ENCODE measurements at regions not wholly inside any gene's neighbourhood (a gene's known extent, or its start where the extent isn't known, plus 50 kb on each side); places are given as distances from the start of the nearest gene placed in this dataset.
"Not testable (repeated sequence)": the region's sequence is repeated elsewhere in the genome, so short reads cannot be mapped to it uniquely, and the experiment has no call there.

DNA sequence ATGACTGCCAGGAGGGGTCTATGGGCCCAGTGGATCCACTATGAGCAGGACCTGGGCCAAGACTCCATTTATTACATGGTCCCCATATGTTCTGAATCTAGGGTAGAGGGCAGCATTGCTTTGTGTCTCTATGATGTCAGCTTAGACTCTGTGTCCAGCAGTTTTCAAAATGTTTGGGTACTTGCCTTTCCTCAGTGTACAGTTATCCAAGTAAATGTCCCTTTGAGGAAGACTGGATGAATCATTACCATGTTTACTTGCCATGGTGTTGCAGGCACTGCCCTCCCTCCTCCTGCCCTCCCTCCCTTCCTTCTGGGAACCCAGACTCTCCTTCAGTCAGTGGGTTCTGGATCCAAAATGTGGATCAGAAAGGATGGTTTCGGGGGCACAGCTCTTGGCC, 108.6 kb downstream of the NRN1 start:
- no peaks in the 10 kb centered on the region for H3K4me1 ChIP-seq (ENCODE audit: control insufficient read depth, insufficient read depth, low read length, poor library complexity, severe bottlenecking)
- no peak overlapping the region for H3K4me3 ChIP-seq (ENCODE audit: extremely low read depth, insufficient read depth, low read length, poor library complexity, severe bottlenecking)
- no peak overlapping the region for H3K27ac ChIP-seq (ENCODE audit: low read depth, low read length, severe bottlenecking)
- 100% methylated on average over 1 of the region's 1 CpG; no CpG with 5 or more reads in 1 of the 2 experiments for WGBS, 2 experiments (ENCODE audit: insufficient coverage in 2 of 2)
- no peaks in the 10 kb centered on the region for H3K36me3 ChIP-seq (ENCODE audit: control insufficient read depth, insufficient read depth, low read length)
- H3K9me3 ChIP-seq (ENCODE audit: control insufficient read depth, low read length): no peaks in the 10 kb centered on the region

DNA sequence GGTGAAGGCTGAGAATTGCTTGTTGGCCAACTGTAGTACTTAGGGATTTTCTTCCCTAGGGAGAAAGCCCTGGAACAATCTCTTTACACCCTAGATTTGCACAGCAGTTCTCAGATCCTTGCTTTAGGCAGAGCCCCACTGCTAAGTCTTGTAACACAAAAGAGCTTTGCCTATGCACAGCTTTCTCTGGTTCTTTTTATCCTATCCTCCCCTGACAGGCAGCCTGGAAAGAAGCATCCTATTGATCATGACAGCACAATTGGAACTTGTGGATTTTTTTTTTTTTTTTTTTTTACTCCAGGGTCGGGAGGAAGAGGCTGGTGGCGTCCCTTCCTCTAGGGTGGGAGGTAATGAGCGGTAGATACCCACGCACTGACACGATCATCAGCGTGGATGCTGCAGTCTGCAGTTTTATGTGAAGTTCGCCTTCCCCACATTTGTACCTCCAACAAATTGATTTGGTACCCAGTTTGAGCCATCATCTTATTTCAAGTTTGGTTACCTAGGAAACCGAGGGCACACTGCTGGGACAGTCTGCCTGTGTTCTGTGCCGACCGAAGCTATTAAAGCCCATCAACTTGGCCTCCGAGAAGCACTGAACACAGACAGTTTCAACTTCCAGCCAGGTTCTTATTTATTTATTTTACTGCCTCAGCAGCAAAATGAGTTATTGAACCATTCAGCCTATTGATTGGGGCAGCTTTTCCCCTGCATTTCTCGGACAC, 110.1 kb downstream of the NRN1 start:
- Histone ChIP-seq H3K4me1 (ENCODE audit: control insufficient read depth, insufficient read depth, low read length, poor library complexity, severe bottlenecking) (no peaks in the 10 kb centered on the region), H3K4me3 (ENCODE audit: extremely low read depth, insufficient read depth, low read length, poor library complexity, severe bottlenecking) (no peak overlapping the region), H3K27ac (ENCODE audit: low read depth, low read length, severe bottlenecking) (no peak overlapping the region), H3K36me3 (ENCODE audit: control insufficient read depth, insufficient read depth, low read length) (no peaks in the 10 kb centered on the region), H3K9me3 (ENCODE audit: control insufficient read depth, low read length) (peaks cover 6% of the 10 kb centered on the region)
- WGBS, 2 experiments (ENCODE audit: insufficient coverage in 2 of 2): 90 to 93% methylated on average over 5 to 9 of the region's 12 CpGs

DNA sequence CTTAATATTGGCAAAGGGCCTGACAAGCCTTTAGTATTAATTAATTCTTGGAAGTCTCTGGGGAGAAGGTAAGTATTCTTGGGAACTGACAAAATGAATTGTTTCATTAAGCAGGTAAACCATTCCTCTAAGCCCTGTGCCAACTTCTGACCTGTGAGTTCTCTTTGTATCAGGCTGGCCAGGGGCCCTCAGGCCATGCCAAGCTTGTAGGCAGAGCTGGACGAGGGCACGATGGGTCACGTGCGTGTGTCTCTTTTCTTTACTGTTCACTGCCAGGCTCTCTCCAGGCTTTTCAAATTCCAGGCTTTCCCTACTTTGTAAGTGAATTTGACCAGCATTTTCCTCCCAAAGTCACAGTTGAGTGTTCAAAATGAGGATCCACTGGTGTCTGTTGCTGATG, 112.4 kb downstream of the NRN1 start:
- H3K9me3 ChIP-seq (ENCODE audit: control insufficient read depth, low read length): peaks cover 6% of the 10 kb centered on the region
- 84 to 98% methylated on average over 4 of the region's 4 CpGs for WGBS, 2 experiments (ENCODE audit: insufficient coverage in 2 of 2)
- no peak overlapping the region for H3K4me3 ChIP-seq (ENCODE audit: extremely low read depth, insufficient read depth, low read length, poor library complexity, severe bottlenecking)
- no peak overlapping the region for H3K27ac ChIP-seq (ENCODE audit: low read depth, low read length, severe bottlenecking)
- H3K36me3 ChIP-seq (ENCODE audit: control insufficient read depth, insufficient read depth, low read length): no peaks in the 10 kb centered on the region
- no peaks in the 10 kb centered on the region for H3K4me1 ChIP-seq (ENCODE audit: control insufficient read depth, insufficient read depth, low read length, poor library complexity, severe bottlenecking)

DNA sequence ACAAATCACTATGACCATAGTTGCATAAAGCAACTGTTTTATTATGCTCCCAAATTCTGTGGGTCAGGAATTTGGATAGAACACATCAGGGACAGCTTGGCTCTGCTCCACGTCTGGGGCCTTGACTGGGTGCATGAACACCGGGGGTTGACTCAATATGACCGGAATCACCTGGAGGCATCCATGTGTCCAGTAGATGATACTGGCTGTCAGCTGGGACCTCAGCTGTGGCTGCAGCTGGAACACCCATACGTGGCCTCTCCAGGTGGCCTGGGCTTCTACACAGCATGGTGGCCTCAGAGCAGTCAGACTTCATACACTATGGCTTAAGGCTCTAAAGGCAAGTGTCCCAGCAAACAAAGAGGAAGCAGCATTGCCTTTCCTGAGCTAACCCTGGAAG, 113.4 kb downstream of the NRN1 start:
- 92% methylated on average over 4 of the region's 4 CpGs for WGBS, 2 experiments (ENCODE audit: insufficient coverage in 2 of 2)
- Histone ChIP-seq H3K9me3 (ENCODE audit: control insufficient read depth, low read length) (peaks cover 6% of the 10 kb centered on the region), H3K4me3 (ENCODE audit: extremely low read depth, insufficient read depth, low read length, poor library complexity, severe bottlenecking) (no peak overlapping the region), H3K4me1 (ENCODE audit: control insufficient read depth, insufficient read depth, low read length, poor library complexity, severe bottlenecking) (no peaks in the 10 kb centered on the region), H3K36me3 (ENCODE audit: control insufficient read depth, insufficient read depth, low read length) (no peaks in the 10 kb centered on the region), H3K27ac (ENCODE audit: low read depth, low read length, severe bottlenecking) (no peak overlapping the region)

DNA sequence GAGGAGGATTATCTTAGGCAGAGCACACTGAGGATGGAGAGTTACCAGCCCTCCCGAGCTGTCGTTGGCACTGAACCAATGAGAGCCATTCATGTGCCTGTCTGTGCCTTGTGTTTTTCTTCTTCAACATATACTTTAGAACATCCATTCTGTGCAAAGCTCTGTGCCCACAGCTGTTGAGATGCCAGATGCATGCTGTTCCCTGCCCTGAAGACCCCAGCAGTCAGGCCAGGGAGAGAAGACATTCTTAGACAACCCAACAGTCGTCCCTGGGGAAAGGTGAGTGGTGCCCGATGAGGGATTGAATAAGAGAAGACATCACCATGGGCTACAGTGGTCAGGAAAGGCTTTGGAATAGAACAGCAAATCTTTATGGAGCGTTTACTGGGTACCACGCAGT, 114.1 kb downstream of the NRN1 start:
- Histone ChIP-seq H3K36me3 (ENCODE audit: control insufficient read depth, insufficient read depth, low read length) (no peaks in the 10 kb centered on the region), H3K9me3 (ENCODE audit: control insufficient read depth, low read length) (peaks cover 6% of the 10 kb centered on the region), H3K4me1 (ENCODE audit: control insufficient read depth, insufficient read depth, low read length, poor library complexity, severe bottlenecking) (no peaks in the 10 kb centered on the region), H3K27ac (ENCODE audit: low read depth, low read length, severe bottlenecking) (no peak overlapping the region), H3K4me3 (ENCODE audit: extremely low read depth, insufficient read depth, low read length, poor library complexity, severe bottlenecking) (no peak overlapping the region)
- 95 to 100% methylated on average over 3 to 4 of the region's 6 CpGs for WGBS, 2 experiments (ENCODE audit: insufficient coverage in 2 of 2)

DNA sequence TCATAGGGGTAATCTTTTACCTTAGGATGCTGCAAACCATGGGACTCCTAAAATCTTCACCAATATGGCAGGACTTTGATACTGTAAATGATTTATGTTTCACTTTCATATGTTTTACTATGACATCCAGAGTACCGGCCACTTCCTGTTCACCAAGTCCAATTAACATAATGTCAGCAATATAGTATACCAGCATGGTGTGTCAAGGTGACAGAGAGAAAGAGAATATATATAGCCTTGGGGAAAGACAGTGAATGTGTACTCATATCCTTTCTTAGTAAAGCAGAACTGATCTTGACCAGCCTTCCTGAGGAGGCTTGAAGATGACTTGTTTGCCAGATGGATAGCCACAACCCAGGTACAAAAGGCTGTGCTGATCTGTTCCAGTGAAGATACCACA, 127.9 kb downstream of the NRN1 start:
- Histone ChIP-seq H3K4me1 (ENCODE audit: control insufficient read depth, insufficient read depth, low read length, poor library complexity, severe bottlenecking) (no peaks in the 10 kb centered on the region), H3K36me3 (ENCODE audit: control insufficient read depth, insufficient read depth, low read length) (no peaks in the 10 kb centered on the region), H3K27ac (ENCODE audit: low read depth, low read length, severe bottlenecking) (no peak overlapping the region), H3K4me3 (ENCODE audit: extremely low read depth, insufficient read depth, low read length, poor library complexity, severe bottlenecking) (no peak overlapping the region), H3K9me3 (ENCODE audit: control insufficient read depth, low read length) (no peaks in the 10 kb centered on the region)
- WGBS, 2 experiments (ENCODE audit: insufficient coverage in 2 of 2): no CpG with 5 or more reads among the region's 1 CpG

DNA sequence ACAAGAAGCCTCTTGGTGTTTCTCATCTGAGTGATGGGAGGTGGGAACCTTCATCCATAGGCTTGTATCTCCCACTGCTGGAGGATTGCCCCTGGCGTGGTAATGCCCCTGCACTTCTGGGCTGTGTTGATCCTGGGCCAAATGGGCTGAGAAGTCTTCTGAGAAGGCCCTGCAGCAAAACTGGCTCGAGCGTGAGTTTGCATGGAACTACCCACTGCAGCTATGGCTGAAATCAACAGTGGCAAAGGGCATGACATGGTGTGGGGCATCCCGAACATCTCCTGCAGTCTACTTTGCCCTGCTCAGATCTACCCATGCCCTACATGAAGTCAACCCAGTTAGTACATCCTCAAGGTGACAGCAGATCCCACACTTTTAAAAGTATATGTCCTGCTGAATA, 130.6 kb downstream of the NRN1 start:
- Histone ChIP-seq H3K9me3 (ENCODE audit: control insufficient read depth, low read length) (no peaks in the 10 kb centered on the region), H3K4me1 (ENCODE audit: control insufficient read depth, insufficient read depth, low read length, poor library complexity, severe bottlenecking) (no peaks in the 10 kb centered on the region), H3K36me3 (ENCODE audit: control insufficient read depth, insufficient read depth, low read length) (no peaks in the 10 kb centered on the region), H3K27ac (ENCODE audit: low read depth, low read length, severe bottlenecking) (no peak overlapping the region), H3K4me3 (ENCODE audit: extremely low read depth, insufficient read depth, low read length, poor library complexity, severe bottlenecking) (no peak overlapping the region)
- WGBS, 2 experiments (ENCODE audit: insufficient coverage in 2 of 2): 88 to 89% methylated on average over 3 of the region's 4 CpGs

DNA sequence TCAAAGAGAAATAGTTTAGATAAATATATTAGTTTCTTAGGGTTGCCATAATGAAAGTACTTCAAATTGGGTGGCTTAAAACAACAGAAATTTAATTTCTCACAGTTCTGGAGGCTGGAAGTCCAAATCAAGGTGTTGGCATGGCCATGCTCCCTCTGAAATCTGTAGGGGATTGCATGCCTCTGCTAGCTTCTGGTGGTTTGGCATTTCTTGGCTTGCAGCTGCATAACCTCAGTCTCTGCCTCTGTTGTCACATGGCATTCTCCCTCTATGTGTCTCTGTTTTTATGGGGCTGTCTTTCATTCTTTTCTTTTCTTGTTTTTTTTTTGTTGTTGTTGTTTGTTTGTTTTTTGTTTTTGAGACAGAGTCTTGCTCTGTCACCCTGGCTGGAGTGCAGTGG, 132.7 kb downstream of the NRN1 start:
- not testable (repeated sequence) for H3K4me3 ChIP-seq (ENCODE audit: extremely low read depth, insufficient read depth, low read length, poor library complexity, severe bottlenecking); H3K4me1 ChIP-seq (ENCODE audit: control insufficient read depth, insufficient read depth, low read length, poor library complexity, severe bottlenecking); H3K27ac ChIP-seq (ENCODE audit: low read depth, low read length, severe bottlenecking); H3K9me3 ChIP-seq (ENCODE audit: control insufficient read depth, low read length); H3K36me3 ChIP-seq (ENCODE audit: control insufficient read depth, insufficient read depth, low read length)

DNA sequence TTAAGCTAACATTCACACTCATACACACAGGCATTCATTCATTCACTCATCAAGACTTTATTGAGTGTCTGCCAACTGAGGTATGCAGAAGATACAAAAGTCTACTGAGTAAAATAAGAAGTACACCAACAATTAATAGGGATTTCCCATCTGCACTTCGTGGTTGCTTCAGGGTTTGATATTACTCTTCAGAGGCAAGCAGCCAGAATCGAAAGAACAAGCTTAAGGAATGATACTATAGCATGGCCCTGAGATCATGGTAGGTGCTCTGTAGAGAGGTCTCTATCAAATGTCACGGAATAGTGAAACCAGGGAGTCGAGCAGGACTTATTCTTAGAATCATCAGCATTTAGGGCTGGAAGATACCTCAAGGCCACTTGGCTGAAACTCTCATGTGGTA, 135.4 kb downstream of the NRN1 start:
- Histone ChIP-seq H3K4me3 (ENCODE audit: extremely low read depth, insufficient read depth, low read length, poor library complexity, severe bottlenecking) (no peak overlapping the region), H3K4me1 (ENCODE audit: control insufficient read depth, insufficient read depth, low read length, poor library complexity, severe bottlenecking) (peaks cover 6% of the 10 kb centered on the region), H3K36me3 (ENCODE audit: control insufficient read depth, insufficient read depth, low read length) (no peaks in the 10 kb centered on the region), H3K27ac (ENCODE audit: low read depth, low read length, severe bottlenecking) (no peak overlapping the region), H3K9me3 (ENCODE audit: control insufficient read depth, low read length) (no peaks in the 10 kb centered on the region)
- WGBS, 2 experiments (ENCODE audit: insufficient coverage in 2 of 2): 80 to 86% methylated on average over 4 of the region's 4 CpGs

DNA sequence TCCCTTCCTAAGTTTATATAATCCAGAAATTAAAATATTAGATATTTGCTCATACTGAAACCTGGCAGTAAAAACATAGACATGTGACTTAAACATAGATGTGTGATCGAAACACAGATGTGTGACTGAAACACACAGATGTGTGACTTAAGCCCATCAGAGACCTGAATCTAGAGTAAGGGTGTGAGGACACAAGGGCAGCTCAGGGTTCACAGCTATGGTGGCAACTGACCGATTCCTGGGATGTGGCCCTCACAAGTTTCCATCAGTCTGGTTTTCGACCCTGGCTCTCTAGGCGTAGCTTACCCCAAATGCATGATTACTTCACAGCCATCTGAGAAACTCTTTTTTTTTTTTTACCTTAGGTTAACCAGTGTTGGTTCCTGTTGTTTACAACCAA, 137.0 kb downstream of the NRN1 start:
- WGBS, 2 experiments (ENCODE audit: insufficient coverage in 2 of 2): 86 to 90% methylated on average over 4 of the region's 4 CpGs
- H3K9me3 ChIP-seq (ENCODE audit: control insufficient read depth, low read length): no peaks in the 10 kb centered on the region
- peaks cover 6% of the 10 kb centered on the region for H3K4me1 ChIP-seq (ENCODE audit: control insufficient read depth, insufficient read depth, low read length, poor library complexity, severe bottlenecking)
- no peaks in the 10 kb centered on the region for H3K36me3 ChIP-seq (ENCODE audit: control insufficient read depth, insufficient read depth, low read length)
- H3K4me3 ChIP-seq (ENCODE audit: extremely low read depth, insufficient read depth, low read length, poor library complexity, severe bottlenecking): no peak overlapping the region
- H3K27ac ChIP-seq (ENCODE audit: low read depth, low read length, severe bottlenecking): no peak overlapping the region

DNA sequence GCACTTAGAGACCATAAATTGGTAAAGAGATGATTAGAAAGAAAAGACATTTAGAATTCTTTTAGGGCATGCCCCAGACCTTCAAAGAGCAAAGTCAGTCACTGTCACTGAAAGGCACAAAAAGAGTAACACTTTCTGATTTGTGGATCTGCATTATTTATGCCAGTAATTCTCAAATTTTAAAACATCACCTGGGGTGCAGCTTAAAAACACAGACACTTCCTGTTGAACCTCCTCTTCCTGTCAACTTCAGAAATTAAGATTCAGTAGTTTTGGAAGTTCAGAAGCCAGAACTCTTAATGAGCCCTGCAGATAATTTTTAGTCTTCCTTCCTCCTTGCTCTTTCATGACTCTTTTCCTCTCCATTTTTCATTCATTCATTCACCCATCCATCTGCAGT, 137.5 kb downstream of the NRN1 start:
- Histone ChIP-seq H3K27ac (ENCODE audit: low read depth, low read length, severe bottlenecking) (no peak overlapping the region), H3K4me3 (ENCODE audit: extremely low read depth, insufficient read depth, low read length, poor library complexity, severe bottlenecking) (no peak overlapping the region), H3K9me3 (ENCODE audit: control insufficient read depth, low read length) (no peaks in the 10 kb centered on the region), H3K36me3 (ENCODE audit: control insufficient read depth, insufficient read depth, low read length) (no peaks in the 10 kb centered on the region), H3K4me1 (ENCODE audit: control insufficient read depth, insufficient read depth, low read length, poor library complexity, severe bottlenecking) (peaks cover 6% of the 10 kb centered on the region)

Data from mesodermal cell (in vitro differentiated cells).